Stimulated activated CD8-positive, alpha-beta memory T cell treated with anti-CD3 and anti-CD28 coated beads, Interleukin-7, amount 100 ng/mL, for 4 hours (primary cell): ENCODE measurements at regions not wholly inside any gene's neighbourhood (a gene's known extent, or its start where the extent isn't known, plus 50 kb on each side); places are given as distances from the start of the nearest gene placed in this dataset.

Experiments used
- DNase-seq, 2 donors: peaks; one replicate each; pipeline ENCODE4 v3.0.0-alpha.2; 2020; ENCODE audit warnings: low read depth in 2 of 2

- no peak for DNase-seq
Observed at GRCh38 chr14:65250162-65250495, 147.8 kb upstream of the MAX start.

GRCh38 chr14:65251213-65251612 lies 148.9 kb upstream of the MAX start:
- no peak for DNase-seq

GRCh38 chr14:65252482-65253255 lies 150.4 kb upstream of the MAX start:
- no peak for DNase-seq

GRCh38 chr14:65255029-65255545 lies 152.8 kb upstream of the MAX start:
- DNase-seq = no peak

- DNase-seq = peak in 1 of 2 donors; percentile 2
Observed at GRCh38 chr14:65255583-65256461, 153.5 kb upstream of the MAX start.

- no peak for DNase-seq
Observed at GRCh38 chr14:65256714-65257113, 154.4 kb upstream of the MAX start.

GRCh38 chr14:65257425-65257824 lies 155.1 kb upstream of the FUT8 start:
- DNase-seq = no peak

GRCh38 chr14:65258391-65258790 lies 154.1 kb upstream of the FUT8 start:
- no peak for DNase-seq

GRCh38 chr14:65259000-65259399 lies 153.5 kb upstream of the FUT8 start:
- no peak for DNase-seq

GRCh38 chr14:65260786-65261185 lies 151.7 kb upstream of the FUT8 start:
- DNase-seq = no peak

- DNase-seq = no peak
Observed at GRCh38 chr14:65261425-65261920, 151.1 kb upstream of the FUT8 start.

GRCh38 chr14:65261946-65262345 lies 150.6 kb upstream of the FUT8 start:
- no peak for DNase-seq

- no peak for DNase-seq
Observed at GRCh38 chr14:65263177-65263788, 149.2 kb upstream of the FUT8 start.

- no peak for DNase-seq
Observed at GRCh38 chr14:65267856-65268255, 144.7 kb upstream of the FUT8 start.

- DNase-seq = no peak
Observed at GRCh38 chr14:65268594-65268993, 143.9 kb upstream of the FUT8 start.

- DNase-seq = no peak
Observed at GRCh38 chr14:65269732-65270131, 142.8 kb upstream of the FUT8 start.

GRCh38 chr14:65277027-65277426 lies 135.5 kb upstream of the FUT8 start:
- no peak for DNase-seq

- no peak for DNase-seq
Observed at GRCh38 chr14:65277580-65278270, 134.8 kb upstream of the FUT8 start.

- no peak for DNase-seq
Observed at GRCh38 chr14:65278589-65278988, 133.9 kb upstream of the FUT8 start.

GRCh38 chr14:65279510-65279909 lies 133.0 kb upstream of the FUT8 start:
- DNase-seq = no peak

- no peak for DNase-seq
Observed at GRCh38 chr14:65279958-65280357, 132.6 kb upstream of the FUT8 start.

GRCh38 chr14:65280653-65281052 lies 131.9 kb upstream of the FUT8 start:
- DNase-seq = no peak
